D341Med (cell line): ENCODE measurements at regions not wholly inside any gene's neighbourhood (a gene's known extent, or its start where the extent isn't known, plus 50 kb on each side); places are given as distances from the start of the nearest gene placed in this dataset.
"Not testable (repeated sequence)": the region's sequence is repeated elsewhere in the genome, so short reads cannot be mapped to it uniquely, and the experiment has no call there.

Source experiments
- DNase-seq: peaks from one replicate; pipeline ENCODE4 v3.0.0; 2012; ENCODE audit warnings: low spot score

DNA sequence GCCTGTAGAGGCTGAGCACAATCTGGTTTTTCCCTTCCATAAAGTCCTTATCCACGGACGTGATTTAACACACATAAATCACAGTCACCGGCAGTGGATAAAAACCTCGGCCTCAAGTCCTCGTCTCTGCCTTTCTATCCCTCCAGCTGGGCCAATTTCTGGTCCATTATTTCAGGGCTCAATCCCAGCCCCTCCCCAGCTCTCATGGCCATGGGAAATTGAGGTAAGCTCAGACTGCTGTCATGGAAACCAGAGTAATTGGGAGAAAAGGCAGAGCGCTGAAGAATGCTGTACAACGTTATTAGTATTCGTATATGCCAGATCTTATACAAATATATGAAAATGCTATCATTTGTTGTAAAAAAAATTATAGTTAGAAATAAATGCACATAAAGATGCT, 86.2 kb upstream of the USP29 start:
- DNase-seq = no peak

DNA sequence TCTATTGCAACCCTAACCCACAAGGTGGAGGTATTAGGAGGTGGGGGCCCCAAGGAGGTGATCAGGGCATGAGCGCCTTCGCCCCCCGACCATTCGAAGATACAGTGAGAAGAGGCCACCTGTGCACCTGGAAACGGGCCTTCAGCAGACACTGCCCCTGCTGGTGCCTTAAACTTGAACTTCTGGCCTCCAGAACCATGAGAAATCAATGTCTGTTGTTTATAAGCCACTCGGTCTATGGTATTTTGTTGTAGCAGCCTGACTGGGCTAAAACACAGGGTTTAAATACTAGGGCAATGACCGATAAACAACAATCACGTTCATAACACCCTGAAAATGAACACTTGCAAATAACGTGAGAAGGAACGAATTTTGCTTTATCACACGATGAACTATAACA, 85.2 kb upstream of the USP29 start:
- DNase-seq = no peak

DNA sequence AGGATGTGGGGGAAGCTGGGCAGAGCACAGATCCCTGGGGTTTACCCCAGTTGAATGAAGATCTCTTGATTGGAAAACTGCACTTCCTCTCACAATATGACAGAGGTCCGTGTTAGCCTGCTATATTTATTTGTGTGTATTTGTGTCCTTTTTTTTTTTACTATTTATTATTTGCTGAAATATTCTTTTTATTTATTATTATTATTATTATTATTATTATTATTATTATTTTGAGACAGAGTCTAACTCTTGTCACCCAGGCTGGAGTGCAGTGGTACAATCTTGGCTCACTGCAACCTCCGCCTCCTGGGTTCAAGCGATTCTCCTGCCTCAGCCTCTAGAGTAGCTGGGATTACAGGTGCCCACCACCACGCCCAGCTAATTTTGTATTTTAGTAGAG, 84.0 kb upstream of the USP29 start:
- not testable (repeated sequence) for DNase-seq

DNA sequence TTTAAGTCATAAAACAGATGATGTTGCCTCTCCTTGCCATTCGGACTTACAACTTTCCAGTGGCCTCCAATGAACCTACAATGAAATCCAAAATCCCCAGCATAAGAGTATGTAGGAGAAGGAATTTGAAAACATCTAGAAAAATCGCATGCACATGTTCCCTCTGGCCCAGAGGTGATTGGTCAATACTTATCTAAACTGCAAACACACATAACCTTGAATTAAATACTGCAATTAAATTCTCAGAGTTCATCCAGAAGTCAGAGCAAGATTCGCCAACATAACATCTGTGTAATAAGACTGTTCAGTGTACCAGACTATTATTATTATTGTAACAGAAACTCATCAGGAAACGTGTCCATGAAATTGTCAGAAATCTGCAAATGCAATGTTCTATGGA, 82.2 kb upstream of the USP29 start:
- no peak for DNase-seq

DNA sequence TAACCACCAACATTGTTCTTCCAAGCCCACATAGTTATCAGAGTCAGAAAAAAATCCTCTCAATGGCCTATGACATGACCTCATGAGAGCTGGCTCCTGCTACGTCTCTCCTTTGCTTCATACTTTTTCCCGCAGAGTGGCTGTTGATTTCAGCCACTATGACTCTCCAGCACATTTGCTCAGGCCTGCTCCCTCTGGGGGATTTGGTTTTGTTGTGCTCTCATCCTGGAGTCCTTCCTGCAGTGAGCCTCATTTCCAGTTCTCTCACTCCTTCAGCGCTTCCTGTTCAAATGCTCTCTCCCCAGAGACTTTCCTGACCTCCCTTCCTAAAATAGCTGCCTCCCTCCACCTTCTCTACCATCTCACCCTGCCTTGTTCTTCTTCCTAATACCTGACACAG, 72.0 kb upstream of the USP29 start:
- no peak for DNase-seq

DNA sequence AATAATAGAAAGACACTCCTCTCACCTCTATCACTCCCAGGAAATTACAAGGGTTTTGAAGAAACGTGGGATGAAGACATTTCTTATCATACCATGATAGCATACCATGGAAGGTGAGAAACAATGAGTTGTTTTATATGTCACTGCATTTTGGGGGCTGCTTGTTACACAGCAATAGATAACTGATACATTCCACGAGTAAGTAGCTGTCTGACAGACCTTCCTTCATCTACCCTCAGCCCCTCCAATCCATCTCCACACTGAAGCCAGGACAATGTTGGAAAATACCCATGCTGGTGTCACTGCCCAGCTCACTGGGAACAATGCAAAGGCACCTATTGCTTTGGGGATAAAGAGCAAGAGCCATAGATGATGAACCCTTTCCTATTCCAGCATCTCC, 68.9 kb upstream of the USP29 start:
- no peak for DNase-seq

DNA sequence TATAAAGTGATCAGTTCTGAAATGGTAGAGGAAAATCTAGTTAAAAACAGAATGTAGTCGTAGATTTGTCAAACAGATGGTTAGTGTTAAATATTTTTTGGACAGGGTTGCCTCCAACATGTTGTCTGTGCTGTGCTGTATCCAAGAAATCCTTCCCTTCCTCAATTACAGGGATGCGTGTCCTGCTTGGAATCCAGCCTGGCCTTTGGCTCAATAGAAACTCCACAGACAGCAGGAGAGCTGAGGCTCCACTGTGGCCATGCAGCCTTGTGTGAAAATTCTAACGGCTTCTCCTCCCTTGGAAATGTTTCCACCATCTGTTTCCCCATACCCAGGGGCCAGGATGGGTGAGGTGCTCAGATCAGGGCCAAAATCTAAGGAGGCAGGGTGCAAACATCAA, 67.7 kb upstream of the USP29 start:
- no peak for DNase-seq

DNA sequence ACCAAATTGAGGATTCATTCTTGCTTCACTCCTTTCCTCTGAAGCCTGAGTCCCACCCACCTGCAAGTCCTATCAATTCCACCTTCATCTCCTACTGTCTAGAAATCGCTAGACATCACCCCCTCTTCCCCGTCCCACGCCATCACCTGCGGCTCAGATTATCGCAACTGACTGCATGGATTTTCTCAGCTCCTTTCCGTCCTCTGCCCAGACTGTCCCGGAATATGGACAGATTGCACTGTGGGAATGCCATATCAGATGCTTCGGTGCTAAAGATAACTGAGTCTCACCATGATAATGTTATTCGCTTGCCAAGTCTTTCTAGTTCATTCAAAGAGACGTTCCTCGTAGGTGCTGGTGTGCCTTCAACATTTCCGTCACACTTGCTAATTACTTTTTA, 66.4 kb upstream of the USP29 start:
- no peak for DNase-seq

DNA sequence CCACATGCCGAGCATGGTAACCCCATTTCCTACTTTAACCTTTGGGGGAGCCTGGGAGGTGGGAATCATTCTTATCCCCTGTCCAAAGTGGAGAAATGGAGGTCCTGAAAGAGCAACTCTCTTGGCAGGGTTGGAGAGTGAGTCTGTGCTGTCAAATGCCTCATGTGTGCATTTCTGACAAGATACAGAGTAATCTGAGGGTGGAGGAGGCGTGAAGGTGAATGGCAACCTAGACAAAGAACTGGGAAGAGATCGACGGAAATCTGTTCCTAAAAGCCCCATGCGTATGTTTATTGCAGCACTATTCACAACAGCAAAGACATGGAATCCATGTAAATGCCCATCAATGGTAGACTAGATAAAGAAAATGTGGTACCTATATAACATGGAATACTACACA, 63.8 kb upstream of the USP29 start:
- no peak for DNase-seq

DNA sequence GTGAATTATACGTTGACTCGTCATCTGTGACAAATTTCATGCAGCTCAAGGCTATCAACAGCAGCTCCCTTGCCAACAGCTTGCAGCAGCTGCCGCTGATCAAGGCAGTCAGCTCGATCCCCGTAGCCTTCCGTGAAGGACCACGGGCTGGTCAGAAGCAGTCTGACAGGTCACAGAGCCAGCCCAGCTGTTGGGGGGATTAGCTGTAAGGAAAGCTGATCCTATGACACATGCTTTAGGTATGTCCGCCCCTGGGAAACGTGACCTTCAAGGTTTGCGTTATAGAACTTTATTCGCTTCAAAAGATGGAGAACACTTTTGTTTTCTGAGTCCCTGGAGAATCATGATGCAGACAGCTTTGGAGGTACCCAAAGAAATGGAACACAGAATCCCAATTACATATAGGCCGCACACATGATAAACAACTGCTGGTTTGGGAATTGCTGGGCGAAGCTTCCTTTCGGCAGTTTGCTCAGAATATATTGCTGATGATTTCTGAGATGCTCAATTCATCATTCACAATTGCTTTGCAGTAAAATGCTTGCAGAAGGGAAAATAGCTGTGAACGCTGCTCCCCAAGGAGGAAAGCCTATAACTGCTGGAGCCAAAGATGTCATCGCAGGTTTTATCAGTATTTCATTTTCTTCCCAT, 62.6 kb upstream of the USP29 start:
- DNase-seq = no peak

DNA sequence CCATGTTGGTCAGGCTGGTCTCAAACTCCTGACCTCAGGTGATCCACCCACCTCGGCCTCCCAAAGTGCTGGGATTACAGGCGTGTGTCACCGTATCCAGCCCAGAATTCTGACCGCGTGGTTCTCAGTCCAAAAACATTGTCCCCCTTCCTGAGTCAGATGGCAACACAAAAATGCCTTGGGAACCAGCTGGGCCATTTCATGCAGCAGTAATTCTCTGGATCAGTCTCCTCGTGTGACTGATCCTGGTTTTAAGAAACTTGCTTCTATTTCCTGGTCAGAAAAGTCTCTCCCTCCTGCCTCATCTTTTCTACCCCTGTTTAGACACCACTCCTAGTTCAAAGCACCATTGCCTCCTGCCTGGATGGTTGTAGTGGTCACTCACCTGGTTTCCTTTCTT, 60.9 kb upstream of the USP29 start:
- DNase-seq = no peak

DNA sequence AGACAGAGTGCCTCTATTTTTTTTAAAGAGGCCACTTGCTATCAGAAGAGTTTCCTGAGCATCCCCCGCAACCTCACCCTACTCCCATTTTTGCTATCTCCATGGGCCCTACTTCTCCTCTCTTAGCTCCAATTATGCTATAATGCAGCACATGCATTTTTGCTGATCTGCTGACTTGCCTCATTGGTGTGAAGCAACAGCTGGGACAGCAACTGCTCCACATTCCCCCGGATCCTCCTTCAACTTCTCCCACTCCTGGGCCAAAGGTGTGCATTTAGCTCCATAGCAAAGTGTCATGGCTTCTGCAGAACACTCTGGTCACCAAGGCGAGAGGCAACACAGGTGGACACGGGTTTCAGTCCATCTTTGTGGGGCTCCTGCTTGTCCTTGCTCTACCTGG, 56.7 kb upstream of the USP29 start:
- DNase-seq = no peak

DNA sequence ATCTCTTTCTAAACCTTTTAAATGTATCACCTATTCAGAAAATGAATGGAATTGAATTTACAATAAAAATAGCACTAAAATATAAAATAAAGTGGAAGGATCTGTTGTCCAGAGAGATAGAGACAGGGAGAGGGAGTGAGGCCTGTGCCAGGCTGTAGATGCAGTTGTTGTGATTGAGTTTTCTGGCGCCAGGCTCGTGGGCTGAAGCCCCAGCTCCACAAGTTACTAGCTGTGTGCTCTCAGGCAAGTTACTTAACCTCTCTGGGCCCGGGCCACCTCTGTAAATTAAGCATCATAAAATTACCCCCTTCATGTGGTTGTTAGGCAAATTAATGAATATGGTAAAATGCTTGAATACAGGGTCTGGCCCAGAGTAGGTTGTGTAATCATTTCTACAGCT, 52.3 kb upstream of the USP29 start:
- no peak for DNase-seq

DNA sequence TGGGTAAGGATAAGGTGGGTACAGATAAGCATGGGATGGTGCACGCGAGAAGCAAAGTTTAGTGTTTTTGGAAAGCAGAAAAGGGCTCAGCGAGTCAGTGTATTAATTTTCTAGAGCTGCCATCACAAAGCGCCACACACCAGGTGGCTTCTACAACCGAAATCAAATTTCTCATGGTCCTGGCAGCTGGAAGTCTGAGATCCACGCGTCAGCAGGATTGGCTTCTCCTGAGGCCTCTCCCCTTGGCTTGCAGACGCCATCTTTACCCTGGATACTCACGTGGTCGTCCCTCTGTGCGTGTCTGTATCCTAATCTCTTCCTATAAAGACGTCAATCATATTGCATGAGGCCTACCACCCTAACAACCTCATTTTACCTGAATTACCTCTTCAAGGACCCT, 51.5 kb upstream of the USP29 start:
- no peak for DNase-seq

DNA sequence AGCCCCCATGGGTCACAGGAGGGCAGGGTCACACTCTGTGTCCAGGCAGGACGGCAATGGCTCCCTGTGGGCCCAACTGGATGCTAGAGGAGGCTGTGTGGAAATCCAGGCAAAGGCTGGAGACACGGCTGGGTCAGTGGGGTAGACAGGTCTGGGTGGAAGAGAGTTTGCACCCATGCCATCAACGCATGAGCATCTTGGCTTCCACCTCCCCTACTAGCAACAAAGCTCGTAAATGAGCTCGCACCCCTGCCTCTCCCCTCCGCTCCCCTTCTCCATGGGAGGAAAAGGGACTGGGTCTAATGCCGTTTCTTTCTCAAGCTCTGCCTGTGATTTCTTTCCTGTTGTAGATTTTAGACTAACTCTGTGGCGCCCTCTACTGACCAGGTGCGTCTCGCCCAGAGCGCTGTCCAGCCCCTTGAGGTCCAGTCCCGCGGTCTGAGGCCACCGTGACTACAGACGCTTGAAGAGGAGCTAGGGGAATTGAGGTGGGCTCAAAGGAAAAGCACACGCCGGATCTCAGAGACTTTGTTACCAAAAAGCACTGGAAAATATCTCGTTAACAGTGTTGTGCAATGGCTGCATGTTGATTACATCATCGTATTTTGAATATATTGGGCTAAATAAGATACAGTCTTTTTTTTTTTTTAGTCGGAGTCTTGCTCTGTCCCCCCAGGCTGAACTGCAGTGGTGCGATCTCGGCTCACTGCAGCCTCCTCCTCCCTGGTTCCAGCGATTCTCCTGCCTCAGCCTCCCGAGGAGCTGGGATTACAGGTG, 50.7 kb upstream of the USP29 start:
- DNase-seq = peak; percentile 51
